ENCODE measurements at regions not wholly inside any gene's neighbourhood (a gene's known extent, or its start where the extent isn't known, plus 50 kb on each side); places are given as distances from the start of the nearest gene placed in this dataset.
A peak's percentile ranks its signal among the peaks of the same experiment; 100 is the strongest.

DNA sequence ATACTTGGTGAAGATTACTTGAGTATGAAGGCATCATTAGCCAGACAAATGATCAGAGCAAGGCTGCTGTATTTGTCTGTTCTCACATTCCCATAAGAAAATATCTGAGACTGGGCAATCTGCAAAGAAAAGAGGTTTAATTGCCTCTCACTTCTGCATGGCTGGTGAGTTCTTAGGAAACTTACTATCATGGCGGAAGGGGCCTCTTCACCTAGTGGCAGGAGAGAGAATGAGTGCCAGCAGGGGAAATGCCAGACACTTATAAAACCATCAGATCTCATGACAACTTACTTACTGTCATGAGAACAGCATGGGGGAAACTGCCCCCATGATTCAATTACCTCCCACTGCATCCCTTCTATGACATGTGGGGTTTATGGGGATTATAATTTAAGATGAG is 452.3 kb downstream of the GALR1 start:
- ATAC-seq (no peak), DNase-seq (no peak)
- Histone ChIP-seq H3K4me3 (no peak overlapping the region), H3K9me3 (no peaks in the 10 kb centered on the region), H3K36me3 (ENCODE audit: low read depth) (no peaks in the 10 kb centered on the region), H3K4me1 (ENCODE audit: low read depth) (no peaks in the 10 kb centered on the region)
- intact Hi-C loops (cut with DNase I, micrococcal nuclease) = no loop called here
- TF ChIP-seq CTCF (IDR thresholded peaks at IDR 0.05) = no peak

DNA sequence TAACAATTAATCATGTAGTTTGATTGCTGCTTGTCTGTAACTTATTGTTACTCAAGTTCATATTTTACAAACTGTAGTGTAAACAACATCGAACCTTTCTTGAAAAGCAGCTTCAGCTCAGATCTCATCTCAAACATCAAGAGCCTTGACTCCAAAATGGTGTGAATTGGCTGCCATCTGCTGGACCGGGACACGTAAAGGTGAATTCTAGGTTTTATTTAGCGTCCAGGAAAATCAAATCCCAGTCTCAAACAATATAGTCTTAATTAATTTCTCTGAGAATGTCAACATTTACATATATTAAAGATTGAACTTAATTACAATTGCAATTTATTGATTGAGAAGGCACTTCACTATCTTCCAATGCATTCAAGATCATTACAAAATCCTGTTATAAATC is 453.0 kb downstream of the GALR1 start:
- no peaks in the 10 kb centered on the region for H3K9me3 ChIP-seq
- H3K36me3 ChIP-seq (ENCODE audit: low read depth) = no peaks in the 10 kb centered on the region
- no peaks in the 10 kb centered on the region for H3K4me1 ChIP-seq (ENCODE audit: low read depth)
- ATAC-seq = no peak
- H3K4me3 ChIP-seq = no peak overlapping the region
- no peak for TF ChIP-seq CTCF (IDR thresholded peaks at IDR 0.05)
- intact Hi-C loops (cut with DNase I, micrococcal nuclease) = no loop called here
- peak in 1 of 3 donors; percentile 9 for DNase-seq

DNA sequence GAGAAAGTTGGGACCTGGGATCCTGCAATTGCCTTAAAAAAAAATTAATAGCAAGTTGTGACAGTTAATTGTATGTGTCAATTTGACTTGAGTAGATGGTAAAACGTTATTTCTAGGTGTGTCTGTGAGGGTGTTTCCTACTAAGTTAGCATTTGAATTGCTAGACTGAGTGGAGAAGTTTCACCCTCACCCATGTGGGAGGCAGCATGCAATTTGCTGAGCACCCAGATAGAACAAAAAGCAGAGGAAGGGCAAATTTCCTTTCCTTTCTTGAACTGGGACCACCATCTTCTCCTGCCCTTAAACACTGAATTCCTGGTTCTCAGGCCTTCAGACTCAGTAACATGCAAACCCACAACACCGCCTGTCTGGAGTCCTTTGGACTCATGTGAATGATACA is 455.7 kb downstream of the GALR1 start:
- DNase-seq = no peak
- no peak for TF ChIP-seq CTCF (IDR thresholded peaks at IDR 0.05)
- no peaks in the 10 kb centered on the region for H3K4me1 ChIP-seq (ENCODE audit: low read depth)
- H3K9me3 ChIP-seq = no peaks in the 10 kb centered on the region
- H3K4me3 ChIP-seq = no peak overlapping the region
- ATAC-seq = no peak
- intact Hi-C loops (cut with DNase I, micrococcal nuclease) = no loop called here
- H3K36me3 ChIP-seq (ENCODE audit: low read depth) = no peaks in the 10 kb centered on the region

GRCh38 chr18:77708826-77709506 is 459.3 kb downstream of the GALR1 start:
- ATAC-seq (no peak), DNase-seq (no peak)
- no peaks in the 10 kb centered on the region for H3K4me1 ChIP-seq (ENCODE audit: low read depth)
- intact Hi-C loops (cut with DNase I, micrococcal nuclease) = no loop called here
- no peaks in the 10 kb centered on the region for H3K36me3 ChIP-seq (ENCODE audit: low read depth)
- H3K4me3 ChIP-seq = no peak overlapping the region
- TF ChIP-seq CTCF (IDR thresholded peaks at IDR 0.05) = no peak
- H3K9me3 ChIP-seq = no peaks in the 10 kb centered on the region

- intact Hi-C loops (cut with DNase I, micrococcal nuclease) = no loop called here
- no peaks in the 10 kb centered on the region for H3K9me3 ChIP-seq
- no peak overlapping the region for H3K4me3 ChIP-seq
- no peak for TF ChIP-seq CTCF (IDR thresholded peaks at IDR 0.05)
- H3K4me1 ChIP-seq (ENCODE audit: low read depth) = no peaks in the 10 kb centered on the region
- ATAC-seq (no peak), DNase-seq (no peak)
- no peaks in the 10 kb centered on the region for H3K36me3 ChIP-seq (ENCODE audit: low read depth)
Observed at GRCh38 chr18:77711096-77711495, 461.4 kb downstream of the GALR1 start.

DNA sequence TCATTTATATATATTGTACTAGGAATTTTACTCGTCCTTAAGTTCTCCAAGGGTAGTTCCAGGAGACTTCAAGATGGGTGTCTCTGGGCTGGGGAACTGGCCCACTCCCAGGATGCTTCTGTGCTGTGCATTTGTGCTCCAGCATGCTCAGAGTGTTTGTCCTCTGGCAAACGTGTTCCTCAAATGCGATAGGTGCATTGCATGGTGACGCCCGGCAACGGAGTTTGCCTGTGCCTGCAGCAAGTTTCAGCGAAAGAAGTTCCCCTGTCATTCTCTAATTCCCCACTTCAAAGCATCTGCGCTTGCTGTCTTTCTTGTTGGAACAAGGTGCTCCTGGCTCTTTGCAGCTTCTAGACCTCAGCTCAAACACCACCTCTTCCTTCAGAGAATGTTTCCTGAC is 465.1 kb downstream of the GALR1 start:
- ATAC-seq (no peak), DNase-seq (no peak)
- Histone ChIP-seq H3K9me3 (no peaks in the 10 kb centered on the region), H3K36me3 (ENCODE audit: low read depth) (no peaks in the 10 kb centered on the region), H3K4me1 (ENCODE audit: low read depth) (no peaks in the 10 kb centered on the region), H3K4me3 (no peak overlapping the region)
- no peak for TF ChIP-seq CTCF (IDR thresholded peaks at IDR 0.05)
- intact Hi-C loops (cut with DNase I, micrococcal nuclease) = no loop called here
